ENCODE measurements at regions not wholly inside any gene's neighbourhood (a gene's known extent, or its start where the extent isn't known, plus 50 kb on each side); places are given as distances from the start of the nearest gene placed in this dataset.
"Not testable (repeated sequence)": the region's sequence is repeated elsewhere in the genome, so short reads cannot be mapped to it uniquely, and the experiment has no call there.

- H3K27me3 ChIP-seq (ENCODE audit: control insufficient read depth, insufficient read depth, low read length), result no peaks in the 10 kb centered on the region
- H3K4me1 ChIP-seq (ENCODE audit: control insufficient read depth, insufficient read depth, low read length), result peaks cover 10% of the 10 kb centered on the region
- H3K4me3 ChIP-seq (ENCODE audit: low read depth, low read length), result no peak overlapping the region
These were observed 89.5 kb upstream of the ETV3 start for GRCh38 chr1:157227700-157228099.

DNA sequence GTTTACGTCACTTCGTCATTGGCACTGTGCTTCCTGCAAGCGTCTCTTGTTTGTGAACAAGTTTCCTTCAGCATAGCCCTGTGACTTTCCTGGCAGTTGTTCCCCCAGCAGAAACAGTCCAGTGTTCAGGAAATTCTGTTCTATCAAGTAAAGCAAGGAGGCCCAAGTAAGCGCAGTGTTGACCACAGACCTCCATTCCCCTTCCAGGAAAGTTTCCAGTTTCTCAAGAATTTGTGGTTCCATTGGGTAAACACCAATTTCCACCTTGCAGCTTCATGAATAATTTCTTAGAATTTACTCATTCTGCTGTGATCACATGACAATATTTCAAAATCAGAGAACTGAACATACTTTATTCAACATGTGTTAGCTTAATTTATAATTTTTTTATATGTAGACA lies 88.5 kb upstream of the ETV3 start:
- Histone ChIP-seq H3K36me3 (ENCODE audit: control insufficient read depth, insufficient read depth, low read length) (no peaks in the 10 kb centered on the region), H3K4me1 (ENCODE audit: control insufficient read depth, insufficient read depth, low read length) (peaks cover 10% of the 10 kb centered on the region), H3K9me3 (ENCODE audit: control insufficient read depth, insufficient read depth, low read length) (peaks cover 11% of the 10 kb centered on the region)

More at GRCh38 chr1:157227700-157228099, 89.5 kb upstream of the ETV3 start:
- Histone ChIP-seq H3K36me3 (ENCODE audit: control insufficient read depth, insufficient read depth, low read length) (no peaks in the 10 kb centered on the region), H3K9me3 (ENCODE audit: control insufficient read depth, insufficient read depth, low read length) (peaks cover 11% of the 10 kb centered on the region), H3K27ac (ENCODE audit: low read depth, low read length) (no peak overlapping the region), H3K9ac (ENCODE audit: low read depth, low read length) (no peak overlapping the region)

DNA sequence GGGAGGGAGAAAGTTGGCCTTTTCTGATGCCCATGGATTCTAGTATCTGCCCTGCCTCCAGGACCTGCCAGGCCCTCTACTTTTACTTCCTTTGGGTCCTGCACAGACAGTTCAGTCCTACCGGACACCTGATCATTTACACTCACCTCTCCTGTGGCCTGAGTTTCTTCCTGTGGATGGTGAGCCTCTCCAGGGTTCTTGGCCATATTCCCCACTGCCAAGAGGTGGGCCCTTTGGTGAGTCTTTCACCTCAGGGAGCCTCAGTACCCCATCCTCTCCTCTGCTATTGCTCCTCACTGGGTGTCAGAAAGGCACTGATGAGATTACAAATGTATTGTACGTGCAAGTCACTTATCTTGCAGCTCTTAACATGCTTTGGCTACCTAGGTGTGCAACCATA lies 81.4 kb upstream of the ETV3 start:
- H3K27me3 ChIP-seq (ENCODE audit: control insufficient read depth, insufficient read depth, low read length), result no peaks in the 10 kb centered on the region
- no peak overlapping the region for H3K9ac ChIP-seq (ENCODE audit: low read depth, low read length)
- H3K4me3 ChIP-seq (ENCODE audit: low read depth, low read length), result no peak overlapping the region
- H3K27ac ChIP-seq (ENCODE audit: low read depth, low read length), result no peak overlapping the region
- H3K9me3 ChIP-seq (ENCODE audit: control insufficient read depth, insufficient read depth, low read length), result no peaks in the 10 kb centered on the region
- no peaks in the 10 kb centered on the region for H3K36me3 ChIP-seq (ENCODE audit: control insufficient read depth, insufficient read depth, low read length)
- no peaks in the 10 kb centered on the region for H3K4me1 ChIP-seq (ENCODE audit: control insufficient read depth, insufficient read depth, low read length)

More for the DNA sequence above, 88.5 kb upstream of the ETV3 start:
- H3K27me3 ChIP-seq (ENCODE audit: control insufficient read depth, insufficient read depth, low read length), result no peaks in the 10 kb centered on the region
- H3K27ac ChIP-seq (ENCODE audit: low read depth, low read length), result no peak overlapping the region
- no peak overlapping the region for H3K4me3 ChIP-seq (ENCODE audit: low read depth, low read length)
- no peak overlapping the region for H3K9ac ChIP-seq (ENCODE audit: low read depth, low read length)

DNA sequence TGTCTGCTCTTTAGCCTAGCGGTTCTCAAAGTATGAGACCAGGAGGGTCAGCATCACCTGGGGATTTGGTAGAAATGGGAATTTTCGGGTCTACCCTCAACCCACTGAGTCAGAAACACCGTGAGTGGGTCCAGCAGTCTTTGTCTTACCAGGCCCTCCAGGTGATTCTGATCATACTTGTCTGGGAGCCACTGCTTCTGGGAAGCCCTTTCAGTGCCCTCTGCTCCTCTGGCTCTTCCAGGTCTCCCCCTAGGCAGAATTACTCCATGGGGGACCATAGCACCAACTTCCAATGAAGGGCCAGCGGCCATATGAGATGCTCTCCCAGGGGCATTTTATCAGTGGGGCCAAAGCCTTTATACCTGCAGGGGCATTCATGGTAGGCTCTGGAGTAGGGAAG lies 81.0 kb upstream of the ETV3 start:
- H3K36me3 ChIP-seq (ENCODE audit: control insufficient read depth, insufficient read depth, low read length), result no peaks in the 10 kb centered on the region
- no peaks in the 10 kb centered on the region for H3K9me3 ChIP-seq (ENCODE audit: control insufficient read depth, insufficient read depth, low read length)
- H3K4me3 ChIP-seq (ENCODE audit: low read depth, low read length), result no peak overlapping the region
- H3K4me1 ChIP-seq (ENCODE audit: control insufficient read depth, insufficient read depth, low read length), result no peaks in the 10 kb centered on the region
- H3K27ac ChIP-seq (ENCODE audit: low read depth, low read length), result no peak overlapping the region
- no peaks in the 10 kb centered on the region for H3K27me3 ChIP-seq (ENCODE audit: control insufficient read depth, insufficient read depth, low read length)
- no peak overlapping the region for H3K9ac ChIP-seq (ENCODE audit: low read depth, low read length)

- Histone ChIP-seq H3K4me3 (ENCODE audit: low read depth, low read length) (no peak overlapping the region), H3K36me3 (ENCODE audit: control insufficient read depth, insufficient read depth, low read length) (no peaks in the 10 kb centered on the region), H3K27ac (ENCODE audit: low read depth, low read length) (no peak overlapping the region), H3K4me1 (ENCODE audit: control insufficient read depth, insufficient read depth, low read length) (no peaks in the 10 kb centered on the region), H3K27me3 (ENCODE audit: control insufficient read depth, insufficient read depth, low read length) (no peaks in the 10 kb centered on the region), H3K9ac (ENCODE audit: low read depth, low read length) (no peak overlapping the region), H3K9me3 (ENCODE audit: control insufficient read depth, insufficient read depth, low read length) (peaks cover 3% of the 10 kb centered on the region; the same call in 1 of the 2 replicates)
These were observed 80.5 kb upstream of the ETV3 start for GRCh38 chr1:157218671-157219070.

DNA sequence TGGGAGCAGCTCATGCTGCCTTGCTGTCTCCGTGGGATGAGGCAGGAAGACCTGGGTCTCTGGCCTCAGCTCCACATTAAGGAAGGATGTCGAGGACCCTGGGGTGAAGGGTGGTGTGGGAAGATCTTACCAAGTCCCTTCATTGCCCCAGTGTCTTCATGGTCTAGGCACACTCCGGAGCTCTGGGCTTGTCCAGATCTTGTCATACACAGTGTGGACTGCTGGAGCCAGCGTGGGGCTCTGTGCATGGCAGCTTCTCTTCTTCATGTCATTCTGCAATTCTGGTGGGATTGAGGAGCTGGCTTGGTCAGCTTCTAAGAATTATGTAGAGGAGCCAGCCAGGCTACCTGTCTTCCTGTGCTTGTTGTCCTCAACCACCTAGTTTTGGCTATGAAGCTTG lies 79.3 kb upstream of the ETV3 start:
- H3K9ac ChIP-seq (ENCODE audit: low read depth, low read length), result no peak overlapping the region
- no peaks in the 10 kb centered on the region for H3K36me3 ChIP-seq (ENCODE audit: control insufficient read depth, insufficient read depth, low read length)
- H3K4me3 ChIP-seq (ENCODE audit: low read depth, low read length), result no peak overlapping the region
- no peak overlapping the region for H3K27ac ChIP-seq (ENCODE audit: low read depth, low read length)
- H3K9me3 ChIP-seq (ENCODE audit: control insufficient read depth, insufficient read depth, low read length), result peaks cover 3% of the 10 kb centered on the region; the same call in 1 of the 2 replicates
- no peaks in the 10 kb centered on the region for H3K27me3 ChIP-seq (ENCODE audit: control insufficient read depth, insufficient read depth, low read length)
- H3K4me1 ChIP-seq (ENCODE audit: control insufficient read depth, insufficient read depth, low read length), result no peaks in the 10 kb centered on the region

- H3K27ac ChIP-seq (ENCODE audit: low read depth, low read length), result no peak overlapping the region
- H3K27me3 ChIP-seq (ENCODE audit: control insufficient read depth, insufficient read depth, low read length), result no peaks in the 10 kb centered on the region
- no peaks in the 10 kb centered on the region for H3K36me3 ChIP-seq (ENCODE audit: control insufficient read depth, insufficient read depth, low read length)
- H3K4me3 ChIP-seq (ENCODE audit: low read depth, low read length), result no peak overlapping the region
- H3K4me1 ChIP-seq (ENCODE audit: control insufficient read depth, insufficient read depth, low read length), result 0 out of 2 replicates have a peak, but pooled peaks cover 4% of the 10 kb centered on the region
- peaks cover 3% of the 10 kb centered on the region; the same call in 1 of the 2 replicates for H3K9me3 ChIP-seq (ENCODE audit: control insufficient read depth, insufficient read depth, low read length)
- H3K9ac ChIP-seq (ENCODE audit: low read depth, low read length), result no peak overlapping the region
These were observed 75.6 kb upstream of the ETV3 start for GRCh38 chr1:157213836-157214235.

DNA sequence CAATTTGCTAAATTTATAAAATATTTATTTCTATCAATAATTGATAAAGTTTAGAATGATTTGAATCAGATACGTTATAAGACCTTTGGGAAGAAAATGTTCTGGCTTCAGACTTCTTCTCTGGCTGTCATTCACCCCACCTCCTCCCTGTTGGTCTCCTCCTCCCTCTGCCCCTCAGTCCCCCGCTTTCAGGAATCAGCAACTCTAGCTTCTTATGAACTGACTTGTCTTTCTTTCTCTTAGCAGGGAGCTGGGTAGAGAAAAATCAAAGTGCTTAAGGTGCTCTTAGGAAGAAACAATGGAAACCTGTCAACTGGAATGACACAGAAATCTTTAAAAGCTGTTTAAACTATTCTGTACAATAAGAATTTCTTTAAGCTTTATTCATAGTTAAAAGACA lies 71.3 kb upstream of the ETV3 start:
- peaks cover 3% of the 10 kb centered on the region; the same call in 1 of the 2 replicates for H3K9me3 ChIP-seq (ENCODE audit: control insufficient read depth, insufficient read depth, low read length)
- no peaks in the 10 kb centered on the region for H3K27me3 ChIP-seq (ENCODE audit: control insufficient read depth, insufficient read depth, low read length)
- no peak overlapping the region for H3K27ac ChIP-seq (ENCODE audit: low read depth, low read length)
- no peak overlapping the region for H3K9ac ChIP-seq (ENCODE audit: low read depth, low read length)
- no peaks in the 10 kb centered on the region for H3K36me3 ChIP-seq (ENCODE audit: control insufficient read depth, insufficient read depth, low read length)
- no peak overlapping the region for H3K4me3 ChIP-seq (ENCODE audit: low read depth, low read length)
- 0 out of 2 replicates have a peak, but pooled peaks cover 4% of the 10 kb centered on the region for H3K4me1 ChIP-seq (ENCODE audit: control insufficient read depth, insufficient read depth, low read length)

GRCh38 chr1:157205982-157206381 lies 67.8 kb upstream of the ETV3 start:
- H3K36me3 ChIP-seq (ENCODE audit: control insufficient read depth, insufficient read depth, low read length); H3K9me3 ChIP-seq (ENCODE audit: control insufficient read depth, insufficient read depth, low read length); H3K4me1 ChIP-seq (ENCODE audit: control insufficient read depth, insufficient read depth, low read length); H3K27ac ChIP-seq (ENCODE audit: low read depth, low read length); H3K4me3 ChIP-seq (ENCODE audit: low read depth, low read length); H3K9ac ChIP-seq (ENCODE audit: low read depth, low read length); H3K27me3 ChIP-seq (ENCODE audit: control insufficient read depth, insufficient read depth, low read length): not testable (repeated sequence)

DNA sequence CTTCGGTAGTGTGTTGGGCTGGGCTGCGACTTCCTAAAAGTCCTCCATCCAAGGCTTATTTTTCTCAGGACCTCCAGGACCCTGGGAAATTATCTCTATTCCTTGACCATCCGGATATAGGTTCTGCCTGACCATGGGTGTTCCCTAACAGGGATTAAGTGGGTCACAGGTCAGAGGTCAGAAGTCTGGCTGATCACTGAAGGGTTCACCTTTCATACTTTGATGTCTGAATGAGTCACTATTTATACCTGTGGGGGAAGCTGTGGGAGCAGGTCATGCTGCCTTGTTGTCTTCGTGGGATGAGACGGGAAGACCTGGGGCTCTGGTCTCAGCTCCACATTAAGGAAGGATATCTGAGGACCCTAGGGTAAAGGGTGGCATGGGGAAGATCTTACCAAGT lies 65.0 kb upstream of the ETV3 start:
- Histone ChIP-seq H3K27ac (ENCODE audit: low read depth, low read length) (no peak overlapping the region), H3K9ac (ENCODE audit: low read depth, low read length) (no peak overlapping the region), H3K27me3 (ENCODE audit: control insufficient read depth, insufficient read depth, low read length) (no peaks in the 10 kb centered on the region), H3K4me3 (ENCODE audit: low read depth, low read length) (no peak overlapping the region), H3K36me3 (ENCODE audit: control insufficient read depth, insufficient read depth, low read length) (no peaks in the 10 kb centered on the region), H3K9me3 (ENCODE audit: control insufficient read depth, insufficient read depth, low read length) (no peaks in the 10 kb centered on the region), H3K4me1 (ENCODE audit: control insufficient read depth, insufficient read depth, low read length) (no peaks in the 10 kb centered on the region)

GRCh38 chr1:157202331-157202730 lies 64.1 kb upstream of the ETV3 start:
- Histone ChIP-seq H3K27me3 (ENCODE audit: control insufficient read depth, insufficient read depth, low read length) (no peaks in the 10 kb centered on the region), H3K4me3 (ENCODE audit: low read depth, low read length) (no peak overlapping the region), H3K36me3 (ENCODE audit: control insufficient read depth, insufficient read depth, low read length) (no peaks in the 10 kb centered on the region), H3K27ac (ENCODE audit: low read depth, low read length) (no peak overlapping the region), H3K4me1 (ENCODE audit: control insufficient read depth, insufficient read depth, low read length) (no peaks in the 10 kb centered on the region), H3K9me3 (ENCODE audit: control insufficient read depth, insufficient read depth, low read length) (no peaks in the 10 kb centered on the region), H3K9ac (ENCODE audit: low read depth, low read length) (no peak overlapping the region)

GRCh38 chr1:157201767-157202166 lies 63.6 kb upstream of the ETV3 start:
- Histone ChIP-seq H3K9me3 (ENCODE audit: control insufficient read depth, insufficient read depth, low read length) (no peaks in the 10 kb centered on the region), H3K4me1 (ENCODE audit: control insufficient read depth, insufficient read depth, low read length) (0 out of 2 replicates have a peak, but pooled peaks cover under 1% of the 10 kb centered on the region), H3K27me3 (ENCODE audit: control insufficient read depth, insufficient read depth, low read length) (no peaks in the 10 kb centered on the region), H3K36me3 (ENCODE audit: control insufficient read depth, insufficient read depth, low read length) (no peaks in the 10 kb centered on the region), H3K4me3 (ENCODE audit: low read depth, low read length) (no peak overlapping the region), H3K27ac (ENCODE audit: low read depth, low read length) (no peak overlapping the region), H3K9ac (ENCODE audit: low read depth, low read length) (no peak overlapping the region)
